GM21381 (cell line): ENCODE measurements at regions not wholly inside any gene's neighbourhood (a gene's known extent, or its start where the extent isn't known, plus 50 kb on each side); places are given as distances from the start of the nearest gene placed in this dataset.
A peak's percentile ranks its signal among the peaks of the same experiment; 100 is the strongest.
"Not testable (repeated sequence)": the region's sequence is repeated elsewhere in the genome, so short reads cannot be mapped to it uniquely, and the experiment has no call there.

Experiments used
- ATAC-seq: cut with Tn5 transposase; IDR thresholded peaks from one replicate; pipeline ENCODE4 v1.9.1; 2021; ENCODE audit warnings: mild to moderate bottlenecking, moderate library complexity; ENCODE audit not compliant: unreplicated experiment

GRCh38 chr7:94169682-94170081, 165.5 kb upstream of the BET1 start:
- ATAC-seq, result no peak

- peak; percentile 84 for ATAC-seq
Observed at GRCh38 chr7:94170836-94171235, 166.7 kb upstream of the BET1 start.

- no peak for ATAC-seq
Observed at GRCh38 chr7:94173436-94173835, 169.3 kb upstream of the BET1 start.

GRCh38 chr7:94174375-94174774, 170.2 kb upstream of the BET1 start:
- ATAC-seq, result no peak

- no peak for ATAC-seq
Observed at GRCh38 chr7:94174956-94175355, 170.8 kb upstream of the BET1 start.

GRCh38 chr7:94176694-94177200, 172.6 kb upstream of the BET1 start:
- ATAC-seq, result no peak

- ATAC-seq, result no peak
Observed at GRCh38 chr7:94177441-94177840, 173.3 kb upstream of the BET1 start.

- peak; percentile 96 for ATAC-seq
Observed at GRCh38 chr7:94178230-94178629, 174.1 kb upstream of the BET1 start.

GRCh38 chr7:94179466-94179865, 175.3 kb upstream of the BET1 start:
- ATAC-seq, result no peak

- ATAC-seq, result no peak
Observed at GRCh38 chr7:94182066-94182465, 177.9 kb upstream of the BET1 start.

- no peak for ATAC-seq
Observed at GRCh38 chr7:94182721-94183120, 178.6 kb upstream of the BET1 start.

- no peak for ATAC-seq
Observed at GRCh38 chr7:94183289-94183749, 179.2 kb upstream of the BET1 start.

GRCh38 chr7:94183891-94184290, 179.7 kb upstream of the BET1 start:
- ATAC-seq, result no peak

- ATAC-seq, result no peak
Observed at GRCh38 chr7:94188350-94188749, 184.2 kb upstream of the BET1 start.

GRCh38 chr7:94190599-94191061, 186.5 kb upstream of the BET1 start:
- ATAC-seq, result no peak

- ATAC-seq, result not testable (repeated sequence)
Observed at GRCh38 chr7:94194426-94194825, 190.3 kb upstream of the BET1 start.

GRCh38 chr7:94195201-94195600, 191.0 kb upstream of the BET1 start:
- ATAC-seq, result no peak

- no peak for ATAC-seq
Observed at GRCh38 chr7:94195813-94196212, 191.7 kb upstream of the BET1 start.

- ATAC-seq, result no peak
Observed at GRCh38 chr7:94205529-94205928, 189.2 kb upstream of the COL1A2 start.

- no peak for ATAC-seq
Observed at GRCh38 chr7:94206295-94206694, 188.4 kb upstream of the COL1A2 start.

- ATAC-seq, result no peak
Observed at GRCh38 chr7:94212160-94212559, 182.5 kb upstream of the COL1A2 start.

- no peak for ATAC-seq
Observed at GRCh38 chr7:94216944-94217461, 177.7 kb upstream of the COL1A2 start.

- ATAC-seq, result no peak
Observed at GRCh38 chr7:94217766-94218165, 176.9 kb upstream of the COL1A2 start.
